Right lobe of liver (tissue), 4 donors: ENCODE measurements at regions not wholly inside any gene's neighbourhood (a gene's known extent, or its start where the extent isn't known, plus 50 kb on each side); places are given as distances from the start of the nearest gene placed in this dataset.

Source experiments
- POLR2A ChIP-seq: fragments of 450-650 bp; IDR thresholded peaks from one replicate; pipeline ENCODE4 v1.6.1; 2017; ENCODE audit warnings: antibody characterized with exemption, mild to moderate bottlenecking
- TF ChIP-seq, protein P1 (sequence below), 4 donors: fragments of 200-600 bp in 3 of 4; fragments of 450-650 bp in 1 of 4; IDR thresholded peaks; one replicate each; pipeline versions ENCODE4 v1.5.1 to v1.8.0; 2016 to 2022; ENCODE audit warnings: antibody characterized with exemption in 4 of 4, mild to moderate bottlenecking in 2 of 4
- donor health status: DM: no; HTN: no; CAD: no.
- donor health status: DM: no; HTN: no; CAD: no.
- donor health status: DM: no; HTN: yes; CAD: no.

DNA sequence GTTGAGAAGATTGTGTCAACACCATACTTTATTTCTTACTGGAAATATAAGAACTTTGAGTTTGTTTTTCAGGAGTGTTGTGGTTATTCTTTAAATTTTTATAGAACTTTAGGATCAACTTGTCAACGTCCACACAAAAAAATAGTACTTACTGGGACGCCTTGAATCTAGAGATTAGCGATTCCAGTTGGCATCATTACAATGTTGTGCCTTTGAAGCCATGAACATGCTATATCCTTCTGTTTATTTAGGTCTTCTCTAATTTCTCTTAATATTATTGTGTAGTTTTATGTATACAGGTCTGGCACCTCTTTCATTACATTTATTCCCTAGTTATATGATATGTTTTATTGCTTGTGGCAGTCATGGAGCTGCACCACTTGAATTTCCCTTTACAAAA lies 320.8 kb upstream of the CCDC196 start:
- TF ChIP-seq, protein P1, sequence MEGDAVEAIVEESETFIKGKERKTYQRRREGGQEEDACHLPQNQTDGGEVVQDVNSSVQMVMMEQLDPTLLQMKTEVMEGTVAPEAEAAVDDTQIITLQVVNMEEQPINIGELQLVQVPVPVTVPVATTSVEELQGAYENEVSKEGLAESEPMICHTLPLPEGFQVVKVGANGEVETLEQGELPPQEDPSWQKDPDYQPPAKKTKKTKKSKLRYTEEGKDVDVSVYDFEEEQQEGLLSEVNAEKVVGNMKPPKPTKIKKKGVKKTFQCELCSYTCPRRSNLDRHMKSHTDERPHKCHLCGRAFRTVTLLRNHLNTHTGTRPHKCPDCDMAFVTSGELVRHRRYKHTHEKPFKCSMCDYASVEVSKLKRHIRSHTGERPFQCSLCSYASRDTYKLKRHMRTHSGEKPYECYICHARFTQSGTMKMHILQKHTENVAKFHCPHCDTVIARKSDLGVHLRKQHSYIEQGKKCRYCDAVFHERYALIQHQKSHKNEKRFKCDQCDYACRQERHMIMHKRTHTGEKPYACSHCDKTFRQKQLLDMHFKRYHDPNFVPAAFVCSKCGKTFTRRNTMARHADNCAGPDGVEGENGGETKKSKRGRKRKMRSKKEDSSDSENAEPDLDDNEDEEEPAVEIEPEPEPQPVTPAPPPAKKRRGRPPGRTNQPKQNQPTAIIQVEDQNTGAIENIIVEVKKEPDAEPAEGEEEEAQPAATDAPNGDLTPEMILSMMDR (IDR thresholded peaks at IDR 0.05), result no peak
- TF ChIP-seq POLR2A, result no peak
